ENCODE measurements at regions not wholly inside any gene's neighbourhood (a gene's known extent, or its start where the extent isn't known, plus 50 kb on each side); places are given as distances from the start of the nearest gene placed in this dataset.

GRCh38 chr4:100841911-100842310 lies 324.1 kb upstream of the EMCN start:
- Mint-ChIP-seq H3K9me3 (ENCODE audit: unreplicated experiment) (peaks cover 12% of the 10 kb centered on the region), H3K27me3 (ENCODE audit: insufficient read depth, unreplicated experiment) (no peaks in the 10 kb centered on the region), H3K4me3 (ENCODE audit: unreplicated experiment) (no peak overlapping the region), H3K27ac (ENCODE audit: unreplicated experiment) (no peak overlapping the region), H3K4me1 (ENCODE audit: low read depth, unreplicated experiment) (peaks cover 11% of the 10 kb centered on the region), H3K36me3 (ENCODE audit: insufficient read depth, unreplicated experiment) (no peaks in the 10 kb centered on the region)
- ChIA-PET CTCF (no interaction called here), POLR2A (no interaction called here)
- DNase-seq: no peak
- no peaks in the 10 kb centered on the region for H3K9me3 ChIP-seq
- TF ChIP-seq CTCF (IDR thresholded peaks at IDR 0.05; ENCODE audit: insufficient read depth in 1 of 2, low read depth in 1 of 2, low read length in 1 of 2, severe bottlenecking in 1 of 2, unreplicated experiment in 1 of 2): no peak
- BruUV-seq (replicated peaks): no TSS peak
- intact Hi-C loops (cut with micrococcal nuclease; ENCODE audit: unreplicated experiment): no loop called here
- H3K4me3 ChIP-seq (ENCODE audit: low read depth, low read length): no peak overlapping the region
- no peaks in the 10 kb centered on the region for H3K36me3 ChIP-seq (ENCODE audit: control insufficient read depth, insufficient read depth, low read length)
- H3K27me3 ChIP-seq (replicated peaks; ENCODE audit: control insufficient read depth, insufficient read depth, low read length): no peaks in the 10 kb centered on the region
- H3K4me1 ChIP-seq: no peaks in the 10 kb centered on the region

GRCh38 chr4:100839712-100840111 lies 321.9 kb upstream of the EMCN start:
- Mint-ChIP-seq H3K27ac (ENCODE audit: unreplicated experiment) (no peak overlapping the region), H3K4me1 (ENCODE audit: low read depth, unreplicated experiment) (peaks cover 11% of the 10 kb centered on the region), H3K9me3 (ENCODE audit: unreplicated experiment) (peaks cover 12% of the 10 kb centered on the region), H3K36me3 (ENCODE audit: insufficient read depth, unreplicated experiment) (no peaks in the 10 kb centered on the region), H3K27me3 (ENCODE audit: insufficient read depth, unreplicated experiment) (no peaks in the 10 kb centered on the region), H3K4me3 (ENCODE audit: unreplicated experiment) (no peak overlapping the region)
- Histone ChIP-seq H3K27me3 (replicated peaks; ENCODE audit: control insufficient read depth, insufficient read depth, low read length) (no peaks in the 10 kb centered on the region), H3K4me3 (ENCODE audit: low read depth, low read length) (no peak overlapping the region), H3K9me3 (no peaks in the 10 kb centered on the region), H3K4me1 (no peaks in the 10 kb centered on the region), H3K36me3 (ENCODE audit: control insufficient read depth, insufficient read depth, low read length) (no peaks in the 10 kb centered on the region)
- CTCF ChIA-PET: no interaction called here
- TF ChIP-seq CTCF (IDR thresholded peaks at IDR 0.05; ENCODE audit: insufficient read depth in 1 of 2, low read depth in 1 of 2, low read length in 1 of 2, severe bottlenecking in 1 of 2, unreplicated experiment in 1 of 2): no peak
- no TSS peak for BruUV-seq (replicated peaks)
- intact Hi-C loops (cut with micrococcal nuclease; ENCODE audit: unreplicated experiment): no loop called here
- no peak for DNase-seq
- POLR2A ChIA-PET: no interaction called here

GRCh38 chr4:100838286-100838685 lies 320.5 kb upstream of the EMCN start:
- intact Hi-C loops (cut with micrococcal nuclease; ENCODE audit: unreplicated experiment): no loop called here
- Mint-ChIP-seq H3K9me3 (ENCODE audit: unreplicated experiment) (peaks cover 12% of the 10 kb centered on the region), H3K4me1 (ENCODE audit: low read depth, unreplicated experiment) (peaks cover 11% of the 10 kb centered on the region), H3K27ac (ENCODE audit: unreplicated experiment) (no peak overlapping the region), H3K36me3 (ENCODE audit: insufficient read depth, unreplicated experiment) (no peaks in the 10 kb centered on the region), H3K4me3 (ENCODE audit: unreplicated experiment) (no peak overlapping the region), H3K27me3 (ENCODE audit: insufficient read depth, unreplicated experiment) (no peaks in the 10 kb centered on the region)
- DNase-seq: no peak
- Histone ChIP-seq H3K9me3 (no peaks in the 10 kb centered on the region), H3K4me1 (no peaks in the 10 kb centered on the region), H3K4me3 (ENCODE audit: low read depth, low read length) (no peak overlapping the region), H3K36me3 (ENCODE audit: control insufficient read depth, insufficient read depth, low read length) (no peaks in the 10 kb centered on the region), H3K27me3 (replicated peaks; ENCODE audit: control insufficient read depth, insufficient read depth, low read length) (no peaks in the 10 kb centered on the region)
- BruUV-seq (replicated peaks): no TSS peak
- TF ChIP-seq CTCF (IDR thresholded peaks at IDR 0.05; ENCODE audit: insufficient read depth in 1 of 2, low read depth in 1 of 2, low read length in 1 of 2, severe bottlenecking in 1 of 2, unreplicated experiment in 1 of 2): no peak
- POLR2A ChIA-PET: no interaction called here
- CTCF ChIA-PET: no interaction called here

Data from Caco-2 (cell line).